HEK293T (cell line): ENCODE measurements at regions not wholly inside any gene's neighbourhood (a gene's known extent, or its start where the extent isn't known, plus 50 kb on each side); places are given as distances from the start of the nearest gene placed in this dataset.

Experiments used
- CTCF ChIA-PET: fragments of 350-600 bp; formaldehyde crosslinking; extraction: SDS; loops from one replicate; lab custom pipeline; 2021; ENCODE audit warnings: antibody characterized with exemption, inconsistent platforms; lab: Yijun Ruan, JAX
- POLR2A ChIA-PET: fragments of 350-600 bp; formaldehyde crosslinking; extraction: SDS; loops from one replicate; lab custom pipeline; 2020; ENCODE audit warnings: antibody characterized with exemption, inconsistent platforms; lab: Yijun Ruan, JAX
- DNase-seq: peaks from one replicate; pipeline ENCODE4 v3.0.0; 2012; ENCODE audit warnings: mixed read lengths; ENCODE audit errors: extremely low spot score
- ARNT ChIP-seq: fragments of 450-650 bp; IDR thresholded peaks from 2 replicates; pipeline ENCODE4 v1.6.1; 2017; ENCODE audit warnings: mild to moderate bottlenecking
- BHLHE40 ChIP-seq: fragments of 450-650 bp; IDR thresholded peaks from 2 replicates; pipeline ENCODE4 v1.6.1; 2016; ENCODE audit warnings: mild to moderate bottlenecking, moderate library complexity, borderline replicate concordance
- CTBP1 ChIP-seq: fragments of 450-650 bp; IDR thresholded peaks from 2 replicates; pipeline ENCODE4 v1.6.1; 2016; ENCODE audit warnings: borderline replicate concordance
- ELF4 ChIP-seq: fragments of 450-650 bp; IDR thresholded peaks from 2 replicates; pipeline ENCODE4 v1.6.1; 2017; ENCODE audit warnings: antibody characterized with exemption
- FOXA1 ChIP-seq: fragments of 450-650 bp; IDR thresholded peaks from 2 replicates; pipeline ENCODE4 v1.6.1; 2016; ENCODE audit warnings: mild to moderate bottlenecking
- FOXK2 ChIP-seq: fragments of 450-650 bp; IDR thresholded peaks from 2 replicates; pipeline ENCODE4 v1.6.1; 2016; ENCODE audit warnings: mild to moderate bottlenecking
- FOXM1 ChIP-seq: fragments of 450-650 bp; IDR thresholded peaks from 2 replicates; pipeline ENCODE4 v1.6.1; 2017; ENCODE audit warnings: mild to moderate bottlenecking, borderline replicate concordance
- HDGF ChIP-seq: fragments of 450-650 bp; IDR thresholded peaks from 2 replicates; pipeline ENCODE4 v1.6.1; 2017; ENCODE audit warnings: antibody characterized with exemption, borderline replicate concordance
- L3MBTL2 ChIP-seq: fragments of 450-650 bp; conservative IDR thresholded peaks from 2 replicates; pipeline ENCODE4 v1.6.1; 2016; ENCODE audit warnings: mild to moderate bottlenecking
- LEF1 ChIP-seq: fragments of 450-650 bp; IDR thresholded peaks from 2 replicates; pipeline ENCODE4 v1.6.1; 2017; ENCODE audit warnings: mild to moderate bottlenecking, borderline replicate concordance
- NFRKB ChIP-seq: fragments of 450-650 bp; IDR thresholded peaks from 2 replicates; pipeline ENCODE4 v1.6.1; 2016; ENCODE audit warnings: mild to moderate bottlenecking, moderate library complexity
- PKNOX1 ChIP-seq: fragments of 450-650 bp; IDR thresholded peaks from 2 replicates; pipeline ENCODE4 v1.6.1; 2016
- SP1 ChIP-seq: fragments of 450-650 bp; IDR thresholded peaks from 2 replicates; pipeline ENCODE4 v1.6.1; 2017
- SUZ12 ChIP-seq: fragments of 450-650 bp; IDR thresholded peaks from 2 replicates; pipeline ENCODE4 v1.6.1; 2016; ENCODE audit warnings: mild to moderate bottlenecking
- TARDBP ChIP-seq: fragments of 450-650 bp; IDR thresholded peaks from 2 replicates; pipeline ENCODE4 v1.6.1; 2016
- ZNF384 ChIP-seq: fragments of 450-650 bp; IDR thresholded peaks from 2 replicates; pipeline ENCODE4 v1.6.1; 2016

GRCh38 chr17:77354670-77355455, 214.1 kb downstream of the SEC14L1 start:
- TF ChIP-seq HDGF (no peak), LEF1 (no peak)
- ChIA-PET CTCF (no interaction called here), POLR2A (no interaction called here)
- peak; percentile 3 for DNase-seq

- no peak for DNase-seq
- TF ChIP-seq LEF1: no peak
- no peak for TF ChIP-seq ZNF384
- TF ChIP-seq SUZ12: no peak
- no peak for TF ChIP-seq CTBP1
- no peak for TF ChIP-seq SP1
- no peak for TF ChIP-seq ELF4
- TF ChIP-seq BHLHE40: no peak
- TF ChIP-seq FOXA1: no peak
- TF ChIP-seq ARNT: no peak
- no peak for TF ChIP-seq TARDBP
- no peak for TF ChIP-seq PKNOX1
- TF ChIP-seq FOXM1: no peak
- TF ChIP-seq HDGF: no peak
- POLR2A ChIA-PET: no interaction called here
- CTCF ChIA-PET: no interaction called here
Measured at GRCh38 chr17:77356109-77356689, 215.4 kb downstream of the SEC14L1 start.

- no peak for TF ChIP-seq TARDBP
- TF ChIP-seq HDGF: no peak
- no peak for TF ChIP-seq NFRKB
- no peak for TF ChIP-seq FOXM1
- TF ChIP-seq FOXK2: no peak
- TF ChIP-seq PKNOX1: no peak
- no peak for TF ChIP-seq SP1
- no peak for TF ChIP-seq ELF4
- TF ChIP-seq SUZ12: no peak
- TF ChIP-seq ZNF384: no peak
- TF ChIP-seq ARNT: no peak
- no peak for TF ChIP-seq LEF1
- TF ChIP-seq L3MBTL2: no peak
- no peak for TF ChIP-seq FOXA1
- no peak for TF ChIP-seq CTBP1
- no peak for TF ChIP-seq BHLHE40
- POLR2A ChIA-PET: no interaction called here
- CTCF ChIA-PET: no interaction called here
- DNase-seq: no peak
Measured at GRCh38 chr17:77356690-77357201, 216.0 kb downstream of the SEC14L1 start.

GRCh38 chr17:77358801-77359200, 218.0 kb downstream of the SEC14L1 start:
- ChIA-PET CTCF (interaction anchor here (0.9 to 1.7 kb wide), 2 partner anchors 12 to 27 kb away, joined by 3 to 8 read pairs; no protein-coding TSS in a partner anchor), POLR2A (no interaction called here)
- DNase-seq: no peak
- TF ChIP-seq ELF4: no peak
- TF ChIP-seq LEF1: no peak
- TF ChIP-seq PKNOX1: no peak
- TF ChIP-seq NFRKB: no peak
- no peak for TF ChIP-seq ARNT
- no peak for TF ChIP-seq HDGF
- TF ChIP-seq FOXA1: no peak

- DNase-seq: no peak
- ChIA-PET POLR2A (no interaction called here), CTCF (interaction anchor here (0.9 to 1.7 kb wide), 2 partner anchors 12 to 28 kb away, joined by 3 to 8 read pairs; no protein-coding TSS in a partner anchor)
- TF ChIP-seq LEF1 (no peak), ZNF384 (no peak), FOXK2 (no peak), FOXM1 (no peak), SUZ12 (no peak), ARNT (no peak), FOXA1 (no peak), CTBP1 (no peak), BHLHE40 (no peak), PKNOX1 (no peak), NFRKB (no peak), TARDBP (no peak), ELF4 (no peak), HDGF (no peak), L3MBTL2 (no peak), SP1 (no peak)
Measured at GRCh38 chr17:77359236-77359635, 218.5 kb downstream of the SEC14L1 start.
